OCI-LY3 (cell line): ENCODE measurements at regions not wholly inside any gene's neighbourhood (a gene's known extent, or its start where the extent isn't known, plus 50 kb on each side); places are given as distances from the start of the nearest gene placed in this dataset.

Experiments used
- H2AFZ ChIP-seq: fragments of 200-600, 300-600 bp; shearing (Covaris generic); 2 replicates; pipeline ENCODE4 v1.6.0; 2014; ENCODE audit warnings: antibody characterized with exemption, low read depth, low read length
- H3K27ac ChIP-seq: fragments of 200-600, 300-600 bp; sonication (generic); 2 replicates; pipeline ENCODE4 v1.5.1; 2014; ENCODE audit warnings: mild to moderate bottlenecking, low read length, moderate library complexity, mixed read lengths
- H3K27me3 ChIP-seq: fragments of 200-600, 300-600 bp; sonication (generic); 2 replicates; pipeline ENCODE4 v1.6.1; 2014; ENCODE audit warnings: low read depth, low read length, mixed read lengths
- H3K36me3 ChIP-seq: fragments of 200-600, 300-600 bp; sonication (generic); replicated peaks from 2 replicates; pipeline ENCODE3; 2014; ENCODE audit warnings: low read depth, low read length, mixed read lengths
- H3K4me1 ChIP-seq: fragments of 300-600, 200-600 bp; sonication (generic); 2 replicates; pipeline ENCODE4 v1.6.1; 2014; ENCODE audit warnings: low read length, mixed read lengths
- H3K4me2 ChIP-seq: fragments of 200-600, 300-600 bp; sonication (generic); 2 replicates; pipeline ENCODE4 v1.6.1; 2014; ENCODE audit warnings: low read length, mixed read lengths
- H3K4me3 ChIP-seq: fragments of 300-600, 200-600 bp; sonication (generic); 2 replicates; pipeline ENCODE4 v1.5.1; 2014; ENCODE audit warnings: antibody characterized with exemption, mild to moderate bottlenecking, low read length, moderate library complexity
- H3K79me2 ChIP-seq: fragments of 300-600, 200-600 bp; shearing (Covaris generic); 2 replicates; pipeline ENCODE4 v1.6.1; 2014; ENCODE audit warnings: mild to moderate bottlenecking, low read length, mixed read lengths
- H3K9ac ChIP-seq: fragments of 300-600, 200-600 bp; shearing (Covaris generic); 2 replicates; pipeline ENCODE4 v1.6.0; 2014; ENCODE audit warnings: mild to moderate bottlenecking, low read length, moderate library complexity
- H3K9me3 ChIP-seq: fragments of 200-600, 300-600 bp; shearing (Covaris generic); 2 replicates; pipeline ENCODE4 v1.6.1; 2014; ENCODE audit warnings: low read length, mixed read lengths; ENCODE audit not compliant: insufficient read depth
- H4K20me1 ChIP-seq: fragments of 200-600, 300-600 bp; sonication (generic); 2 replicates; pipeline ENCODE4 v1.6.1; 2016; ENCODE audit warnings: low read length, mixed read lengths; ENCODE audit not compliant: insufficient read depth
- CTCF ChIP-seq: fragments of 200-600, 300-600 bp; sonication (generic); IDR thresholded peaks from 2 replicates; pipeline ENCODE4 v1.5.1; 2014; ENCODE audit warnings: antibody characterized with exemption, low read length, low read depth
- EZH2phosphoT487 ChIP-seq: fragments of 200-600 bp; shearing (Covaris generic); IDR thresholded peaks from 2 replicates; pipeline ENCODE4 v1.6.1; 2018; ENCODE audit warnings: antibody characterized with exemption, mixed run types, low read depth

DNA sequence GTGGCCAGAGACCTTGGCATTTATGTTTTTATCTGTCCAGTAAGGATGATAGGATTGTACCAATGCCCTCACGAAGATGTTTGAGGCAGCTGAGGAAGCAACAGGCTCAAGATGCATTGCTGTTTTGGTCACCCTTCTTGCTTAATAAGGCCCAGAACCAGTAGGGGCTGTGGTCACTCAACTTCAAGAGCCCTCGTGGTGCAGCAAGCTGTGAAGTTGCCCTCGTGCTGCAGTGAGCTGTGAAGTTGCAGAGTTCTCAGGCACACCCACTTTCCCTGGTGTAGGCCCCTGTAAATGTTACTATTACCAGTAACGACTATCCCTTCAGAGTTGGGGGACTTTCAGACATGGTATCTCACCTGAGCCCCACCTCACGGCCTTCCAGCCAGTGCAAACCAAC, 207.6 kb upstream of the LYZL1 start:
- Histone ChIP-seq H3K4me3 (no peak overlapping the region), H4K20me1 (no peaks in the 10 kb centered on the region), H3K36me3 (no peaks in the 10 kb centered on the region), H3K9me3 (no peaks in the 10 kb centered on the region), H3K9ac (no peak overlapping the region), H3K27ac (no peak overlapping the region), H3K27me3 (no peaks in the 10 kb centered on the region), H3K4me1 (no peaks in the 10 kb centered on the region), H2AFZ (no peak overlapping the region), H3K79me2 (no peaks in the 10 kb centered on the region), H3K4me2 (no peak overlapping the region)
- TF ChIP-seq CTCF (no peak), EZH2phosphoT487 (no peak)

DNA sequence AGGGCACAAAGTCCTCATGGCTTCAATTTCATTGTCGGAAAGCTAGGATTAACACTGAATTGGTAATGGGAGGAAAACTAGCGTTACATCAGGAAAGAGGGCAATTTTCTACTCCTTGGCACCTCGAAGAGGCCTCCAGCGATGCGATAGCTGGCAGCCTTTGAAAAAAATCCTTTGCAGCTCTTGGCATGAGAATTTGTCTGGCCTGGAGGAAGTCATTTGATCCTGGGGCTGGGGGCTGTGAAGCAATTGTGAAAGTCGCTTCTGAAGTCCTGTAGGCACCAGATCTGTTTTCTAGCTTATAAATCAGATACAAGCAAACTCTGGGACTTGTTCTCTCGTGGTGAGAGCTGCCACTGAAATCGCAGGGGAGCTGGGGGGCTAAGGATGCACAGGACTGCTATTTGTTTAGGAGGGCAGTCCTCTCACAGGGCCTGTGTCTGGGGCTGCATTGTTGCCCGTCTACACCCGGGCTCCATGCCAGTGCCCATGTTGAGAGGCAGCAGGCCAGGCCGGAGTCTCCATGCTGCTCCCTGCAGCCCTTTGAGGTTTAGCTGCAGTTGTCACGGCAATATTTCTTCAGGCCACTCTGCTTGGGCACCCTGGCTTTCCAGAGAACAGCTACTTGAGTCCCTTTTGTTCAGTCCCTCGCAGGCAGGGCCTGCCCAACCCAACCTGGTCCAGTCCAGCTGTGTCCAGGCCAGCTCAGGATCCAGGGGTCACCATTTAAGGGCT, 206.8 kb upstream of the LYZL1 start:
- Histone ChIP-seq H3K9me3 (no peaks in the 10 kb centered on the region), H2AFZ (no peak overlapping the region), H3K4me2 (no peak overlapping the region), H4K20me1 (no peaks in the 10 kb centered on the region), H3K4me3 (no peak overlapping the region), H3K79me2 (no peaks in the 10 kb centered on the region), H3K27ac (no peak overlapping the region), H3K9ac (no peak overlapping the region), H3K27me3 (no peaks in the 10 kb centered on the region), H3K4me1 (no peaks in the 10 kb centered on the region), H3K36me3 (no peaks in the 10 kb centered on the region)
- no peak for TF ChIP-seq EZH2phosphoT487
- TF ChIP-seq CTCF, result no peak

DNA sequence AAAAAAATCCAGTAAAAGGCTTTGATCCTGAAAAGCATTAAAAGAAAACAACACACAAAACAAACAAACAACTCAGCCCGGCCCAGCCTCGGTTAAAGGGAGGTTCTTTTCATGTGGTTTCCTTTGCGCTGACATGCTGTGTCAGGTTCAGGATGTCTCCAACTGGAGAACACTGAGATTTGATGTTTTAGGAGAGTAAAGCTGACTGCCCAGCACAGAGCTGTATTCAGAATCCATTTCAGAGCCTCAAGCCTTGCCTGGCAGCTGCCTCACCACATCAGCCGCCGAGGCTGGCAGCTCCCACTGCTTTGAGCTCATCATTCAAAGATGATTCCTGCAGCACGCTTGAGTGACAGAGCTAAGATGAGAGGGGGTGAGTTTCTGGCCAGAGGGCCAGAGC, 205.8 kb upstream of the LYZL1 start:
- H3K4me2 ChIP-seq, result no peak overlapping the region
- no peak overlapping the region for H3K9ac ChIP-seq
- H2AFZ ChIP-seq, result no peak overlapping the region
- H3K9me3 ChIP-seq, result no peaks in the 10 kb centered on the region
- no peaks in the 10 kb centered on the region for H3K79me2 ChIP-seq
- H3K4me1 ChIP-seq, result no peaks in the 10 kb centered on the region
- no peak for TF ChIP-seq CTCF
- no peak for TF ChIP-seq EZH2phosphoT487
- H3K36me3 ChIP-seq, result no peaks in the 10 kb centered on the region
- H3K27me3 ChIP-seq, result no peaks in the 10 kb centered on the region
- no peak overlapping the region for H3K4me3 ChIP-seq
- H4K20me1 ChIP-seq, result no peaks in the 10 kb centered on the region
- no peak overlapping the region for H3K27ac ChIP-seq

DNA sequence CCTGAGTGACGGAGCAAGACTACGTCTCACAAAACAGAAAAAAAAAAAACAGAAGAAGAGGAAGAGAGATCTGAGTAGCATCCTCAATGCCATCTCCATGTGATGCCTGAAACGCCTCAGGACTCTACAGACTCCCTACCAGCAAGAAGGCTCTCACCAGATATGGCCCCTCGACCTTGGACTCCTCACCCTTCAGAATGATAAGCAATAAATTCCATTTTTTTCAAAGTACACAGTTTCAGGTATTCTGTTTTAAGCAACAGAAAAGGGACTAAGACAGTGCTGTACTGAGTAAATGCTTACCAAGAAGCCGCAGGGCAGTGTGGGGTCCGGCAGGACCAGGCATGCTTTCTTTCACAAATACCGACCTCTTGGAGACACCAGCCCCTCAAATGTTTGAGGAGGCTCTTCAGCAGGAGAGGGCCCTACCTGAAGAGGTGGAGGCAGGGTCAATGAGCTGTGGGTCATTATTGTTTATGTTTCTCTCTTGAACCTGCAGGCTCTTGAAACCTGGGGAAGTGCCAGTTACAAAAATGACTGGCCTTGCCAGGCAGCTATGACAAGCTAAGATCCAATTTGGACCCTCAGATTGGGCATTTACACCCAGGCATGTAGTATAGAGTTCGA, 204.1 kb upstream of the LYZL1 start:
- H3K9ac ChIP-seq, result no peak overlapping the region
- no peaks in the 10 kb centered on the region for H3K36me3 ChIP-seq
- no peak overlapping the region for H3K4me3 ChIP-seq
- H4K20me1 ChIP-seq, result no peaks in the 10 kb centered on the region
- H3K4me1 ChIP-seq, result no peaks in the 10 kb centered on the region
- no peak overlapping the region for H3K4me2 ChIP-seq
- H3K9me3 ChIP-seq, result no peaks in the 10 kb centered on the region
- no peak overlapping the region for H2AFZ ChIP-seq
- no peak overlapping the region for H3K27ac ChIP-seq
- no peaks in the 10 kb centered on the region for H3K79me2 ChIP-seq
- TF ChIP-seq CTCF (no peak), EZH2phosphoT487 (no peak)
- H3K27me3 ChIP-seq, result no peaks in the 10 kb centered on the region
